ENCODE measurements at regions not wholly inside any gene's neighbourhood (a gene's known extent, or its start where the extent isn't known, plus 50 kb on each side); places are given as distances from the start of the nearest gene placed in this dataset.

- DNase-seq (ENCODE audit: low spot score): no peak
- Mint-ChIP-seq H3K27me3 (ENCODE audit: low read depth) (no peaks in the 10 kb centered on the region), H3K9me3 (ENCODE audit: low read depth) (no peaks in the 10 kb centered on the region), H3K4me3 (ENCODE audit: unreplicated experiment) (no peak overlapping the region), H3K27ac (ENCODE audit: unreplicated experiment) (no peak overlapping the region), H3K4me1 (ENCODE audit: low read depth) (peaks cover 61% of the 10 kb centered on the region), H3K36me3 (ENCODE audit: low read depth) (no peaks in the 10 kb centered on the region)
- TF ChIP-seq, protein P1, sequence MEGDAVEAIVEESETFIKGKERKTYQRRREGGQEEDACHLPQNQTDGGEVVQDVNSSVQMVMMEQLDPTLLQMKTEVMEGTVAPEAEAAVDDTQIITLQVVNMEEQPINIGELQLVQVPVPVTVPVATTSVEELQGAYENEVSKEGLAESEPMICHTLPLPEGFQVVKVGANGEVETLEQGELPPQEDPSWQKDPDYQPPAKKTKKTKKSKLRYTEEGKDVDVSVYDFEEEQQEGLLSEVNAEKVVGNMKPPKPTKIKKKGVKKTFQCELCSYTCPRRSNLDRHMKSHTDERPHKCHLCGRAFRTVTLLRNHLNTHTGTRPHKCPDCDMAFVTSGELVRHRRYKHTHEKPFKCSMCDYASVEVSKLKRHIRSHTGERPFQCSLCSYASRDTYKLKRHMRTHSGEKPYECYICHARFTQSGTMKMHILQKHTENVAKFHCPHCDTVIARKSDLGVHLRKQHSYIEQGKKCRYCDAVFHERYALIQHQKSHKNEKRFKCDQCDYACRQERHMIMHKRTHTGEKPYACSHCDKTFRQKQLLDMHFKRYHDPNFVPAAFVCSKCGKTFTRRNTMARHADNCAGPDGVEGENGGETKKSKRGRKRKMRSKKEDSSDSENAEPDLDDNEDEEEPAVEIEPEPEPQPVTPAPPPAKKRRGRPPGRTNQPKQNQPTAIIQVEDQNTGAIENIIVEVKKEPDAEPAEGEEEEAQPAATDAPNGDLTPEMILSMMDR (IDR thresholded peaks at IDR 0.05): no peak
Observed at GRCh38 chr6:4347877-4348276, 212.5 kb upstream of the ECI2 start.

DNA sequence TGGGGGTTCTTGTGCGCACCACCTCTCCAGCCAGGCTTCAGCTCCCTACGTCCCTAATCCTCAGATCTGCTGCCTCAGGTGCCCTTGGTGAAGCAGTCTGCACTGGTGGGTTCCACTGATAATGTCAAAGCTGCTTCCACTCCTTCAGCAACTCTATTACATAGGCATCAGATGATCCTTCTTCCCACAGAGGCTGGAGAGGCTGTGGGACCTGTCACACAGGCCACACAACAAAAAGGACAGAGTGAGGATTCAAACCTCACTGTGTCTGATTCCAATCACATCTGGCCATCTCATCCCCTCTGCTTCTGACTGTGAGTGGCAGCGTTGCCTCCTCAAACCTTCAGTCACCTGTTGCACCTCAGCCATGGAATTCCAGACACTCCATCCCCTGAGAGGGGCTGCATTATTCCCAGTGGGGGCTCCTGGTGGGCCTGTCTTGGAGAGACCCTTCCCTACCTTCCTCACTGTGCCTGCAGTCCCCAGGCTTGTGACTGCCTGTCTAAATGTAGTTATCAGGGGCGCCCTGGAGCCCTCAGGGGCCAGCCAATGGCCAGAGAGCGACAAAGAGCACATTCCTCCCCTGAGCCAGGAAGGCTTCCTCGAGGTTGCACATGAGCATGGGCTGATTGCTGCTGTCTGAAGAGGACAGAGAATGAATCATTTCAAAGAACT, 211.4 kb upstream of the ECI2 start:
- H3K4me1 Mint-ChIP-seq (ENCODE audit: low read depth): peaks cover 53% of the 10 kb centered on the region

DNA sequence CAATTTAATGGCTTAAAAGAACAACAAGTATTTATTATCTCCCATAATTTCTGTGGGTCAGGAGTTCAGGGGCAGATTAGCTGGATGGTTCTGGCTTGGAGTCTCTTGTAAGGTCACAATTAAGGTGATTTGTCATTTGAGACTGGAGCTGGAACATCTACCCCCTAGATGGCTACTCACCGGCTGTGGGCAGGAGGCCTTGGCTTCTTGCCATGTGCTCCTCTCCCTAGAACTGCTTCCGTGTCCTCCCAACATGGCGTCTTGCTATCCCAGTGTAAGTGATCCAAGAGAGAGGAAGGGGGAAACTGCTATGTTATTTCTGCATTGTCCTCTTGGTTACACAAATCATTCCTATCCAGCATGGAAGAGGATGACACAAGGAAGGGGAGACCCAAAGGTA, 210.2 kb upstream of the ECI2 start:
- Mint-ChIP-seq H3K9me3 (ENCODE audit: low read depth) (peaks cover 3% of the 10 kb centered on the region), H3K4me1 (ENCODE audit: low read depth) (peaks cover 45% of the 10 kb centered on the region), H3K27ac (ENCODE audit: unreplicated experiment) (no peak overlapping the region), H3K27me3 (ENCODE audit: low read depth) (no peaks in the 10 kb centered on the region), H3K36me3 (ENCODE audit: low read depth) (no peaks in the 10 kb centered on the region), H3K4me3 (ENCODE audit: unreplicated experiment) (no peak overlapping the region)
- TF ChIP-seq, protein P1 (IDR thresholded peaks at IDR 0.05): no peak
- DNase-seq (ENCODE audit: low spot score): no peak

More for the DNA sequence above, 211.4 kb upstream of the ECI2 start:
- peaks cover 3% of the 10 kb centered on the region for H3K9me3 Mint-ChIP-seq (ENCODE audit: low read depth)
- peak overlapping the region; percentile 88 for H3K27ac Mint-ChIP-seq (ENCODE audit: unreplicated experiment)
- no peak for DNase-seq (ENCODE audit: low spot score)
- H3K27me3 Mint-ChIP-seq (ENCODE audit: low read depth): no peaks in the 10 kb centered on the region
- no peaks in the 10 kb centered on the region for H3K36me3 Mint-ChIP-seq (ENCODE audit: low read depth)
- TF ChIP-seq, protein P1 (IDR thresholded peaks at IDR 0.05): no peak
- no peak overlapping the region for H3K4me3 Mint-ChIP-seq (ENCODE audit: unreplicated experiment)

DNA sequence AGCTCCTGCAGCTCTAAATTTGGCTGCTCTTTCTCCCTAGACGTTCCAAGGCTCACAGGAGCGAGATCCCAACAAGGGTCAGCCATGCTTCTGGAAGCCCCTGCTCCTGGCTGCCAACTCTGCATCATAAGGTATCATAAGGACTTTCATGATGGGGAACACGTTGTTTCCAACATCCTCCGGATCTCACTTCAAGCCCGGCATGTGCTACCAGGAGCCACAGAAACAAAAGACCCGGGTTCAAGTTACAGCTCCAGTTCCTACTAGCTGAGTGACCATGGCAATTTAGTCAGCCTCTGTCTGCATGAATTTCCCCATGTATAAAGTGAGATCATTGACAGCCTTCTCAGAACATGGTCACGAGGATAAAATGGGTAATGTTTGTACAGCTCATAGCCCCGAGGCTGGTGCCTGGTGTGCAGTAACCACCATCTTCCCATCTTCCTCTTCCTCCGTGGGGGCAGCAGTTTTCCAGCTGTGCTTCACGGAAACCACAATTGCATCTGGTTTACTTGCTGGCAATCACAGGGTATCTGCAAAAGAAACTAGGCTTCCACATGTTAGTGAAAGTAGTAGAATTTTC, 209.0 kb upstream of the ECI2 start:
- Mint-ChIP-seq H3K9me3 (ENCODE audit: low read depth) (peaks cover 7% of the 10 kb centered on the region), H3K4me3 (ENCODE audit: unreplicated experiment) (no peak overlapping the region), H3K36me3 (ENCODE audit: low read depth) (no peaks in the 10 kb centered on the region), H3K27ac (ENCODE audit: unreplicated experiment) (no peak overlapping the region), H3K4me1 (ENCODE audit: low read depth) (peaks cover 51% of the 10 kb centered on the region), H3K27me3 (ENCODE audit: low read depth) (no peaks in the 10 kb centered on the region)
- TF ChIP-seq, protein P1 (IDR thresholded peaks at IDR 0.05): no peak
- no peak for DNase-seq (ENCODE audit: low spot score)

- H3K4me3 Mint-ChIP-seq (ENCODE audit: unreplicated experiment): no peak overlapping the region
- H3K4me1 Mint-ChIP-seq (ENCODE audit: low read depth): peaks cover 45% of the 10 kb centered on the region
- DNase-seq (ENCODE audit: low spot score): no peak
- no peak overlapping the region for H3K27ac Mint-ChIP-seq (ENCODE audit: unreplicated experiment)
- H3K9me3 Mint-ChIP-seq (ENCODE audit: low read depth): peaks cover 15% of the 10 kb centered on the region
- TF ChIP-seq, protein P1 (IDR thresholded peaks at IDR 0.05): no peak
- H3K36me3 Mint-ChIP-seq (ENCODE audit: low read depth): no peaks in the 10 kb centered on the region
- H3K27me3 Mint-ChIP-seq (ENCODE audit: low read depth): no peaks in the 10 kb centered on the region
Observed at GRCh38 chr6:4342407-4343137, 207.2 kb upstream of the ECI2 start.

Measured in chondrocyte (in vitro differentiated cells).